ACC112 (cell line): ENCODE measurements at regions not wholly inside any gene's neighbourhood (a gene's known extent, or its start where the extent isn't known, plus 50 kb on each side); places are given as distances from the start of the nearest gene placed in this dataset.
"Not testable (repeated sequence)": the region's sequence is repeated elsewhere in the genome, so short reads cannot be mapped to it uniquely, and the experiment has no call there.

Experiments
- H2AFZ ChIP-seq: fragments of 200-600 bp; sonication (generic); one replicate; pipeline ENCODE4 v1.6.0; 2017; ENCODE audit warnings: antibody characterized with exemption, low read length; ENCODE audit not compliant: unreplicated experiment
- H3K27ac ChIP-seq: fragments of 200-600 bp; sonication (generic); 2 replicates; pipeline ENCODE4 v1.5.1; 2014; ENCODE audit warnings: low read depth, mild to moderate bottlenecking, antibody characterized with exemption, low read length, moderate library complexity
- H3K27me3 ChIP-seq: fragments of 200-600 bp; sonication (generic); 2 replicates; pipeline ENCODE4 v1.6.1; 2014; ENCODE audit warnings: mild to moderate bottlenecking, antibody characterized with exemption, low read length, moderate library complexity, mixed read lengths; ENCODE audit not compliant: insufficient read depth
- H3K36me3 ChIP-seq: fragments of 200-600 bp; sonication (generic); 2 replicates; pipeline ENCODE4 v1.6.1; 2016; ENCODE audit warnings: mild to moderate bottlenecking, antibody characterized with exemption, low read length, moderate library complexity, mixed read lengths; ENCODE audit not compliant: insufficient read depth
- H3K4me1 ChIP-seq: fragments of 200-600 bp; sonication (generic); one replicate; pipeline ENCODE4 v1.6.1; 2016; ENCODE audit warnings: low read length, mixed read lengths; ENCODE audit not compliant: insufficient read depth, unreplicated experiment, control insufficient read depth
- H3K4me3 ChIP-seq: fragments of 200-600 bp; sonication (generic); 2 replicates; pipeline ENCODE4 v1.5.1; 2014; ENCODE audit warnings: mild to moderate bottlenecking, low read depth, low read length
- H3K79me2 ChIP-seq: fragments of 200-600 bp; sonication (generic); one replicate; pipeline ENCODE4 v1.6.0; 2016; ENCODE audit warnings: low read length; ENCODE audit not compliant: control insufficient read depth, unreplicated experiment, insufficient read depth

- no peak overlapping the region for H2AFZ ChIP-seq
- no peaks in the 10 kb centered on the region for H3K27me3 ChIP-seq
- no peak overlapping the region for H3K4me3 ChIP-seq
- H3K4me1 ChIP-seq, result peaks cover 25% of the 10 kb centered on the region
- no peaks in the 10 kb centered on the region for H3K36me3 ChIP-seq
- no peaks in the 10 kb centered on the region for H3K79me2 ChIP-seq
- no peak overlapping the region for H3K27ac ChIP-seq
These were observed 75.1 kb upstream of the CAPZB start for GRCh38 chr1:19560480-19560879.

DNA sequence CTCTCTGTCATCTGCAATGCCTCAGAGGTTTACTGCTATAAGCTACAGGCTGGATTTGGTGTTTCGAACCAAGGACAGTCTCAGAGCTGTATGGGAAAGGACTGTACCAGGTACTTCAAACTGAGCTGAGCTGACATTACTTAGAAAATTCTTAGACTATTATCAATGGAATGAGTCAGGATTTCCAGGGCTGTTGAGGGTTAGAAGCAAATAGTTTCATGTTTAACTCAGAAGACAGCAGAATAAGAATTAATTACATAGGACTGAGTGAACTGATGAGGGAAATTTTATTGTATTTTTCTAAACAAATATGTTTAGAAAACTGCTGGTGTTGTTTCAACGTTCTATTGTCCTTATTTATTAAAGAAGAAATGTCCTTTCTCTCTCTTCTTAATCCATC lies 74.3 kb upstream of the CAPZB start:
- peak overlapping the region; percentile 10; the same call in 1 of the 2 replicates for H3K27ac ChIP-seq
- H3K79me2 ChIP-seq, result no peaks in the 10 kb centered on the region
- no peaks in the 10 kb centered on the region for H3K36me3 ChIP-seq
- no peak overlapping the region for H2AFZ ChIP-seq
- no peak overlapping the region for H3K4me3 ChIP-seq
- no peaks in the 10 kb centered on the region for H3K27me3 ChIP-seq
- peaks cover 25% of the 10 kb centered on the region for H3K4me1 ChIP-seq

DNA sequence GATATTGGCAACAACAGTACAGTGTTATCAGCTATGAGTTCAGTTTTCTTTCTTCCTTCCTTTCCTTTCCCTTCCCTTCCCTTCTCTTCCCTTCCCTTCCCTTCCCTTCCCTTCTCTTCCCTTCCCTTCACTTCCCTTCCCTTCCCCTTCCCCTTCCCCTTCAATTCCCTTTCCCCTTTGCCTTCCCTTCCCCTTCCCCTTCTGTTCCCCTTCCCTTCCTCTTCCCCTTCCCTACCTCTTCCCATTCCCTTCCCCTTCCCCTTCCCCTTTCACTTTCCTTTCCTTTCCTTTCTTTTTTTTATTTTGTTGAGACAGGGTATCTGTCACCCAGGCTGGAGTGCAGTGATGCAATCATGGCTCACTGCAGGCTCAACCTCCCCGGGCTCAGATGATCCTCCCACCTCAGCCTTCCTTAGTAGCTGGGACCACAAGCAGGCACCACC lies 72.3 kb upstream of the CAPZB start:
- no peaks in the 10 kb centered on the region for H3K36me3 ChIP-seq
- no peaks in the 10 kb centered on the region for H3K27me3 ChIP-seq
- no peak overlapping the region for H3K4me3 ChIP-seq

GRCh38 chr1:19554090-19554489 lies 68.8 kb upstream of the CAPZB start:
- no peaks in the 10 kb centered on the region for H3K36me3 ChIP-seq
- H3K27ac ChIP-seq, result no peak overlapping the region
- peaks cover 8% of the 10 kb centered on the region for H3K4me1 ChIP-seq
- H3K79me2 ChIP-seq, result no peaks in the 10 kb centered on the region
- H3K27me3 ChIP-seq, result peaks cover 4% of the 10 kb centered on the region; the same call in 1 of the 2 replicates
- H2AFZ ChIP-seq, result no peak overlapping the region
- no peak overlapping the region for H3K4me3 ChIP-seq

More for the DNA sequence above, 72.3 kb upstream of the CAPZB start:
- peak overlapping the region; percentile 8 for H2AFZ ChIP-seq
- H3K27ac ChIP-seq, result no peak overlapping the region
- peaks cover 13% of the 10 kb centered on the region for H3K4me1 ChIP-seq
- H3K79me2 ChIP-seq, result no peaks in the 10 kb centered on the region

GRCh38 chr1:19552291-19553010 lies 67.1 kb upstream of the CAPZB start:
- peaks cover 4% of the 10 kb centered on the region; the same call in 1 of the 2 replicates for H3K27me3 ChIP-seq
- H3K36me3 ChIP-seq, result no peaks in the 10 kb centered on the region
- H3K4me3 ChIP-seq, result no peak overlapping the region
- peaks cover 1% of the 10 kb centered on the region for H3K4me1 ChIP-seq
- H3K79me2 ChIP-seq, result no peaks in the 10 kb centered on the region
- no peak overlapping the region for H2AFZ ChIP-seq
- H3K27ac ChIP-seq, result no peak overlapping the region

DNA sequence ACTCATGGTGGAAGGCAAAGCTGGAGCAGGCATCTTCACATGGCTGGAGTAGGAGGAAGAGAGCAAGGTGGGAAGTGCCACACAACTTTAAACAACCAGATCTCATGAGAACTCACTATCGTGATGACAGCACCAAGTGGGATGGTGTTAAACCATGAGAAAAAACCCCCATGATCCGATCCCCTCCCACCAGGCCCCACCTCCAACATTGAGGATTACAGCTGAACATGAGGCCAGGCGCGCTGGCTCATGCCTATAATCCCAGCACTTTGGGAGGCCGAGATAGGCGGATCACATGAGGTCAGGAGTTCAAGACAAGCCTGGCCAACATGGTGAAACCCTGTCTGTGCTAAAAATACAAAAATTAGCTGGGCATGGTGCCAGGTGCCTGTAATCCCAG lies 66.5 kb upstream of the CAPZB start:
- H3K4me3 ChIP-seq, H3K36me3 ChIP-seq, H2AFZ ChIP-seq, H3K27me3 ChIP-seq, H3K4me1 ChIP-seq, H3K27ac ChIP-seq, H3K79me2 ChIP-seq: not testable (repeated sequence)

DNA sequence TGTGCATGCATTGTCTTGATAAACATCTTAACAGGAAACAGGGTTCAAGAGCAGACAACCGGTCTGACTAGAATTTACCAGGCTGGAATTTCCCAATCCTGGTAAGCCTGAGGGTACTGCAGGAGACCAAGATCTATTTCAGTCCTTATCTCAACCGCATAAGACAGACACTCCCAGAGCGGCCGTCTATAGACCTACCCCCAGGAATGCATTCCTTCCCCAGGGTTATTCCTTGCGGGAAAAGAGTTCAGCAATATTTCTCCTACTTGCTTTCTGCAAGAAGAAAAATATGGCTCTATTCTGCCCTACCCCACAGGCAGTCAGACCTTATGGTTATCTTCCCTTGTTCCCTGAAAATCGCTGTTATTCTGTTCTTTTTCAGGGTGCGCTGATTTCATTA lies 65.1 kb upstream of the CAPZB start:
- not testable (repeated sequence) for H3K4me3 ChIP-seq, H3K4me1 ChIP-seq, H3K36me3 ChIP-seq, H2AFZ ChIP-seq, H3K79me2 ChIP-seq, H3K27ac ChIP-seq, H3K27me3 ChIP-seq

DNA sequence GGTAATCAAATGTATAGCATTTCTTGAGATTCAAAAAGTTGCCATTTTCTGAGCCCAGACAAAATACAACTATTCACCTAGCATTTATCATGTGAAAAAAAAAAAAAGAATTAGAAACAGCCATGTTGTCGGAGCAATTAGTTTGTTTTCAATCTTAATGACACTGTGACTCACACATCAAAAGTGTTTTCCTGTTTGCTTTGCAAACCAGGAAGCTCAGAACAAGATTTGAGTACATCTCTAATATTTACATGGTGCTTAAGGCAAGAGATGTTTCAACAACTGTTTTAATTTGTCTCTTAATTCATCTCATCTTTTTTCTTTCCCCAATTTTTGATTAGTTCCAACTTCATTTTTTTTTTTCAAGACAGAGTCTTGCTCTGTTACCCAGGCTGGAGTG lies 62.5 kb upstream of the CAPZB start:
- Histone ChIP-seq H3K36me3 (no peaks in the 10 kb centered on the region), H2AFZ (no peak overlapping the region), H3K4me1 (no peaks in the 10 kb centered on the region), H3K27ac (no peak overlapping the region), H3K4me3 (no peak overlapping the region), H3K79me2 (no peaks in the 10 kb centered on the region), H3K27me3 (peaks cover 8% of the 10 kb centered on the region; the same call in 1 of the 2 replicates)

DNA sequence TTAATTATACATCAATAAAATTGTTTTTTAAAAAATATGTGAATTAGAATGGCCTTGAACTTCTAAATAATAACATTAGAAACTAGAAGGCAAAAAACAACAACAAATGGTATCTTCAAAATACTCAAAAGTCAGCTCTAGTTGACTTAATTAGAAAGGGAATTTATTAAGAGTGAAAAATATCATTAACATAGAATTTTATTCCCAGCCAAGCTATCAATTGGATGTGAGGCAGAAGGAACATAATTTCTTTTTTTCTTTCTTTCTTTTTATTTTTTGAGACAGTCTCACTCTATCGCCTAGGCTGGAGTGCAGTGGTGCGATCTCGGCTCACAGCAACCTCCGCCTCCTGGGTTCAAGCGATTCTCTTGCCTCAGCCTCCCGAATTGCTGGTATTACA lies 51.2 kb upstream of the CAPZB start:
- no peaks in the 10 kb centered on the region for H3K79me2 ChIP-seq
- no peaks in the 10 kb centered on the region for H3K36me3 ChIP-seq
- H3K27me3 ChIP-seq, result no peaks in the 10 kb centered on the region
- no peaks in the 10 kb centered on the region for H3K4me1 ChIP-seq
- no peak overlapping the region for H3K4me3 ChIP-seq
- H3K27ac ChIP-seq, result no peak overlapping the region
- H2AFZ ChIP-seq, result no peak overlapping the region

GRCh38 chr1:19535214-19535613 lies 49.9 kb upstream of the CAPZB start:
- Histone ChIP-seq H3K4me3 (no peak overlapping the region), H2AFZ (no peak overlapping the region), H3K36me3 (no peaks in the 10 kb centered on the region), H3K27me3 (no peaks in the 10 kb centered on the region), H3K4me1 (no peaks in the 10 kb centered on the region), H3K79me2 (no peaks in the 10 kb centered on the region), H3K27ac (no peak overlapping the region)
